Transverse colon (tissue), 4 donors: ENCODE measurements at regions not wholly inside any gene's neighbourhood (a gene's known extent, or its start where the extent isn't known, plus 50 kb on each side); places are given as distances from the start of the nearest gene placed in this dataset.

Source experiments
- DNase-seq: peaks from one replicate; pipeline ENCODE4 v3.0.0-alpha.2; 2019
- H3K27ac ChIP-seq, 4 donors: fragments of 200-600 bp; sonication (generic); 2 replicates each; pipeline ENCODE4 v1.5.1; 2016 to 2018; ENCODE audit warnings: inconsistent platforms in 4 of 4
- H3K27me3 ChIP-seq: fragments of 200-600 bp; sonication (generic); 2 replicates; pipeline ENCODE4 v1.5.1; 2017; ENCODE audit warnings: inconsistent platforms
- H3K36me3 ChIP-seq, 4 donors: fragments of 200-600 bp; sonication (generic); 2 replicates each; pipeline ENCODE4 v1.5.1; 2017 to 2019; ENCODE audit warnings: inconsistent platforms in 4 of 4
- H3K4me1 ChIP-seq, 4 donors: fragments of 200-600 bp; sonication (generic); 2 replicates each; pipeline ENCODE4 v1.5.1; 2017 to 2020; ENCODE audit warnings: inconsistent platforms in 4 of 4
- H3K4me3 ChIP-seq, 4 donors: fragments of 200-600 bp; sonication (generic); 1 replicate in 1 of 4; 2 replicates in 3 of 4; pipeline versions ENCODE4 v1.5.1 to v1.6.1; 2017 to 2019; ENCODE audit warnings: inconsistent platforms in 4 of 4
- H3K9me3 ChIP-seq, 2 donors: fragments of 200-600 bp; sonication (generic); 2 replicates each; pipeline ENCODE4 v1.5.1; 2017 to 2019; ENCODE audit warnings: inconsistent platforms in 2 of 2
- CTCF ChIP-seq, 5 experiments: fragments of 200-600 bp in 3 of 5; fragments of 450-650 bp in 2 of 5; sonication (generic) in 3 of 5; IDR thresholded peaks; 1 replicate in 2 of 5; 2 replicates in 3 of 5; pipeline ENCODE4 v1.5.1; 2016 to 2017; ENCODE audit warnings: antibody characterized with exemption in 5 of 5, inconsistent platforms in 3 of 5, mild to moderate bottlenecking in 2 of 5, moderate library complexity in 1 of 5
- EP300 ChIP-seq: sonication (generic); formaldehyde crosslinking; IDR thresholded peaks from one replicate; pipeline ENCODE4 v1.6.1; 2017; ENCODE audit warnings: antibody characterized with exemption, low read depth
- POLR2A ChIP-seq: fragments of 450-650 bp; IDR thresholded peaks from one replicate; pipeline ENCODE4 v1.6.1; 2016; ENCODE audit warnings: antibody characterized with exemption, mild to moderate bottlenecking, moderate library complexity
- POLR2AphosphoS5 ChIP-seq, 3 donors: sonication (generic); formaldehyde crosslinking; IDR thresholded peaks; one replicate each; pipeline ENCODE4 v1.6.1; 2016; ENCODE audit warnings: antibody characterized with exemption in 3 of 3
- WGBS, 2 donors: methylation state at CpG; one replicate each; pipeline ENCODE4 v1.1.5; 2018; ENCODE audit warnings: low coverage in 1 of 2; 5-methylcytosine and 5-hydroxymethylcytosine counted together
- in situ Hi-C, 4 donors: fragments of 200-750 bp; cut with MboI; loops; one replicate each; pipeline versions ENCODE4 v1.15.0 to v1.15.1; 2017; ENCODE audit warnings: low sequenced_read_pairs in 3 of 4, low pct_ligation_motif_present in 1 of 4, low pct_unique_long_range_greater_than_20kb in 1 of 4
- intact Hi-C: fragments of 100-400 bp; cut with DNase I; formaldehyde crosslinking; loops from one replicate; pipeline ENCODE4 v1.15.1; 2023; ENCODE audit warnings: low total_unique reads

GRCh38 chr15:92818651-92819277, 81.4 kb upstream of the CHD2 start:
- Histone ChIP-seq H3K4me1 (peaks cover 4 to 62% (median 39%) of the 10 kb centered on the region in 4 donors), H3K4me3 (no peak overlapping the region), H3K27ac (peak overlapping the region; percentile 85 to 92 (median 88)), H3K36me3 (no peaks in the 10 kb centered on the region), H3K27me3 (no peaks in the 10 kb centered on the region), H3K9me3 (no peaks in the 10 kb centered on the region)
- 71 to 72% methylated on average over 10 to 16 of the region's 16 CpGs for WGBS, 2 donors
- TF ChIP-seq CTCF (IDR thresholded peaks at IDR 0.05), result no peak
- no peak for TF ChIP-seq EP300
- TF ChIP-seq POLR2A, result no peak
- no peak for TF ChIP-seq POLR2AphosphoS5 (IDR thresholded peaks at IDR 0.05)
- in situ Hi-C loops (loop anchor here in 3 of 4 donors (5.0 to 10.0 kb wide), 4 partner anchors 59 to 96 kb away; no protein-coding TSS in a partner anchor), intact Hi-C loops (no loop called here)
- DNase-seq, result no peak

- Histone ChIP-seq H3K27ac (peak overlapping the region; percentile 85 to 92 (median 88)), H3K4me1 (peaks cover 4 to 62% (median 39%) of the 10 kb centered on the region in 4 donors), H3K36me3 (no peaks in the 10 kb centered on the region), H3K4me3 (peak overlapping the region in 3 of 4 donors; percentile 17 to 45 (median 25)), H3K27me3 (no peaks in the 10 kb centered on the region), H3K9me3 (no peaks in the 10 kb centered on the region)
- intact Hi-C loops (no loop called here), in situ Hi-C loops (loop anchor here in 3 of 4 donors (5.0 to 10.0 kb wide), 4 partner anchors 58 to 95 kb away; no protein-coding TSS in a partner anchor)
- 17 to 25% methylated on average over 12 to 16 of the region's 16 CpGs for WGBS, 2 donors
- no peak for TF ChIP-seq POLR2A
- TF ChIP-seq POLR2AphosphoS5 (IDR thresholded peaks at IDR 0.05), result no peak
- TF ChIP-seq EP300, result no peak
- TF ChIP-seq CTCF (IDR thresholded peaks at IDR 0.05), result no peak
- DNase-seq, result no peak
Measured at GRCh38 chr15:92819278-92820235, 80.6 kb upstream of the CHD2 start.

- Histone ChIP-seq H3K27me3 (no peaks in the 10 kb centered on the region), H3K36me3 (no peaks in the 10 kb centered on the region), H3K4me3 (peak overlapping the region in 3 of 4 donors; percentile 17 to 45 (median 25)), H3K27ac (peak overlapping the region; percentile 85 to 92 (median 88)), H3K9me3 (no peaks in the 10 kb centered on the region), H3K4me1 (peaks cover 4 to 62% (median 39%) of the 10 kb centered on the region in 4 donors)
- DNase-seq, result peak; percentile 95
- WGBS, 2 donors, result 11 to 26% methylated on average over 7 to 36 of the region's 36 CpGs
- in situ Hi-C loops, result no loop called here
- TF ChIP-seq POLR2A, result peak; percentile 70
- TF ChIP-seq CTCF (IDR thresholded peaks at IDR 0.05), result no peak
- peak; percentile 18 for TF ChIP-seq EP300
- peak; percentile 57 to 70 (median 63) for TF ChIP-seq POLR2AphosphoS5 (IDR thresholded peaks at IDR 0.05)
- intact Hi-C loops, result no loop called here
Measured at GRCh38 chr15:92820236-92821021, 79.7 kb upstream of the CHD2 start.
